ENCODE measurements at regions not wholly inside any gene's neighbourhood (a gene's known extent, or its start where the extent isn't known, plus 50 kb on each side); places are given as distances from the start of the nearest gene placed in this dataset.
A peak's percentile ranks its signal among the peaks of the same experiment; 100 is the strongest.

GRCh38 chr12:19779395-19780056 is 340.2 kb downstream of the AEBP2 start:
- no peak overlapping the region for H3K27ac ChIP-seq (ENCODE audit: insufficient read depth in 1 of 2, low read depth in 1 of 2, low read length in 2 of 2, poor library complexity in 1 of 2, severe bottlenecking in 2 of 2)
- DNase-seq: no peak
- CTCF ChIA-PET: interaction anchor here (0.9 kb wide), 1 partner anchor 879 kb away, joined by 3 read pairs; no protein-coding TSS in a partner anchor
- 92% methylated on average over 8 of the region's 10 CpGs for WGBS (ENCODE audit: insufficient coverage)
- POLR2A ChIA-PET: no interaction called here
- no peak overlapping the region for H3K4me3 ChIP-seq (ENCODE audit: control insufficient read depth in 1 of 7, extremely low read depth in 1 of 7, insufficient read depth in 4 of 7, low read depth in 2 of 7, low read length in 6 of 7)
- no peaks in the 10 kb centered on the region for H3K27me3 ChIP-seq (replicated peaks in 2 of 5; ENCODE audit: control insufficient read depth in 4 of 5, insufficient read depth in 5 of 5, low read length in 4 of 5)
- H3K4me1 ChIP-seq (ENCODE audit: control extremely low read depth in 1 of 4, control insufficient read depth in 4 of 4, insufficient read depth in 4 of 4, low read length in 3 of 4): peaks cover 0 to 4% (median 0%) of the 10 kb centered on the region in 4 experiments
- no peaks in the 10 kb centered on the region for H3K9me3 ChIP-seq (ENCODE audit: control extremely low read depth in 1 of 5, control insufficient read depth in 4 of 5, insufficient read depth in 2 of 5, low read depth in 1 of 5, low read length in 4 of 5)
- H3K36me3 ChIP-seq (ENCODE audit: control insufficient read depth in 4 of 4, insufficient read depth in 4 of 4, low read length in 3 of 4): no peaks in the 10 kb centered on the region

GRCh38 chr12:19780460-19780859 is 341.2 kb downstream of the AEBP2 start:
- no peak overlapping the region for H3K27ac ChIP-seq (ENCODE audit: insufficient read depth in 1 of 2, low read depth in 1 of 2, low read length in 2 of 2, poor library complexity in 1 of 2, severe bottlenecking in 2 of 2)
- WGBS (ENCODE audit: insufficient coverage): 66% methylated on average over 4 of the region's 6 CpGs
- no peak for DNase-seq
- peaks cover 0 to 4% (median 0%) of the 10 kb centered on the region in 4 experiments for H3K4me1 ChIP-seq (ENCODE audit: control extremely low read depth in 1 of 4, control insufficient read depth in 4 of 4, insufficient read depth in 4 of 4, low read length in 3 of 4)
- H3K4me3 ChIP-seq (ENCODE audit: control insufficient read depth in 1 of 7, extremely low read depth in 1 of 7, insufficient read depth in 4 of 7, low read depth in 2 of 7, low read length in 6 of 7): no peak overlapping the region
- H3K9me3 ChIP-seq (ENCODE audit: control extremely low read depth in 1 of 5, control insufficient read depth in 4 of 5, insufficient read depth in 2 of 5, low read depth in 1 of 5, low read length in 4 of 5): no peaks in the 10 kb centered on the region
- ChIA-PET CTCF (interaction anchor here (0.9 kb wide), 1 partner anchor 878 kb away, joined by 3 read pairs; no protein-coding TSS in a partner anchor), POLR2A (no interaction called here)
- H3K36me3 ChIP-seq (ENCODE audit: control insufficient read depth in 4 of 4, insufficient read depth in 4 of 4, low read length in 3 of 4): no peaks in the 10 kb centered on the region
- H3K27me3 ChIP-seq (replicated peaks in 2 of 5; ENCODE audit: control insufficient read depth in 4 of 5, insufficient read depth in 5 of 5, low read length in 4 of 5): no peaks in the 10 kb centered on the region

- CTCF ChIA-PET: no interaction called here
- Histone ChIP-seq H3K9me3 (ENCODE audit: control extremely low read depth in 1 of 5, control insufficient read depth in 4 of 5, insufficient read depth in 2 of 5, low read depth in 1 of 5, low read length in 4 of 5) (peaks cover 0 to 5% (median 0%) of the 10 kb centered on the region in 5 experiments), H3K36me3 (ENCODE audit: control insufficient read depth in 4 of 4, insufficient read depth in 4 of 4, low read length in 3 of 4) (no peaks in the 10 kb centered on the region), H3K4me3 (ENCODE audit: control insufficient read depth in 1 of 7, extremely low read depth in 1 of 7, insufficient read depth in 4 of 7, low read depth in 2 of 7, low read length in 6 of 7) (peak overlapping the region in 1 of 7 experiments; percentile 61), H3K27me3 (replicated peaks in 2 of 5; ENCODE audit: control insufficient read depth in 4 of 5, insufficient read depth in 5 of 5, low read length in 4 of 5) (no peaks in the 10 kb centered on the region), H3K4me1 (ENCODE audit: control extremely low read depth in 1 of 4, control insufficient read depth in 4 of 4, insufficient read depth in 4 of 4, low read length in 3 of 4) (peaks cover 0 to 4% (median 0%) of the 10 kb centered on the region in 4 experiments), H3K27ac (ENCODE audit: insufficient read depth in 1 of 2, low read depth in 1 of 2, low read length in 2 of 2, poor library complexity in 1 of 2, severe bottlenecking in 2 of 2) (no peak overlapping the region)
- WGBS (ENCODE audit: insufficient coverage): 83% methylated on average over 17 of the region's 29 CpGs
- POLR2A ChIA-PET: no interaction called here
- DNase-seq: no peak
Observed at GRCh38 chr12:19783547-19784444, 344.5 kb downstream of the AEBP2 start.

GRCh38 chr12:19792028-19792427 is 352.7 kb downstream of the AEBP2 start:
- POLR2A ChIA-PET: no interaction called here
- Histone ChIP-seq H3K9me3 (ENCODE audit: control extremely low read depth in 1 of 5, control insufficient read depth in 4 of 5, insufficient read depth in 2 of 5, low read depth in 1 of 5, low read length in 4 of 5) (peaks cover 0 to 5% (median 0%) of the 10 kb centered on the region in 5 experiments), H3K27ac (ENCODE audit: insufficient read depth in 1 of 2, low read depth in 1 of 2, low read length in 2 of 2, poor library complexity in 1 of 2, severe bottlenecking in 2 of 2) (no peak overlapping the region), H3K4me1 (ENCODE audit: control extremely low read depth in 1 of 4, control insufficient read depth in 4 of 4, insufficient read depth in 4 of 4, low read length in 3 of 4) (peaks cover 0 to 4% (median 0%) of the 10 kb centered on the region in 4 experiments), H3K4me3 (ENCODE audit: control insufficient read depth in 1 of 7, extremely low read depth in 1 of 7, insufficient read depth in 4 of 7, low read depth in 2 of 7, low read length in 6 of 7) (no peak overlapping the region), H3K36me3 (ENCODE audit: control insufficient read depth in 4 of 4, insufficient read depth in 4 of 4, low read length in 3 of 4) (no peaks in the 10 kb centered on the region), H3K27me3 (replicated peaks in 2 of 5; ENCODE audit: control insufficient read depth in 4 of 5, insufficient read depth in 5 of 5, low read length in 4 of 5) (no peaks in the 10 kb centered on the region)
- CTCF ChIA-PET: no interaction called here
- DNase-seq: peak; percentile 4 to 47 (median 35)

GRCh38 chr12:19794116-19794515 is 354.8 kb downstream of the AEBP2 start:
- Histone ChIP-seq H3K9me3 (ENCODE audit: control extremely low read depth in 1 of 5, control insufficient read depth in 4 of 5, insufficient read depth in 2 of 5, low read depth in 1 of 5, low read length in 4 of 5) (peaks cover 0 to 1% (median 0%) of the 10 kb centered on the region in 5 experiments), H3K36me3 (ENCODE audit: control insufficient read depth in 4 of 4, insufficient read depth in 4 of 4, low read length in 3 of 4) (no peaks in the 10 kb centered on the region), H3K4me3 (ENCODE audit: control insufficient read depth in 1 of 7, extremely low read depth in 1 of 7, insufficient read depth in 4 of 7, low read depth in 2 of 7, low read length in 6 of 7) (no peak overlapping the region), H3K27ac (ENCODE audit: insufficient read depth in 1 of 2, low read depth in 1 of 2, low read length in 2 of 2, poor library complexity in 1 of 2, severe bottlenecking in 2 of 2) (no peak overlapping the region), H3K27me3 (replicated peaks in 2 of 5; ENCODE audit: control insufficient read depth in 4 of 5, insufficient read depth in 5 of 5, low read length in 4 of 5) (no peaks in the 10 kb centered on the region), H3K4me1 (ENCODE audit: control extremely low read depth in 1 of 4, control insufficient read depth in 4 of 4, insufficient read depth in 4 of 4, low read length in 3 of 4) (peaks cover 0 to 4% (median 0%) of the 10 kb centered on the region in 4 experiments)
- no CpG with 5 or more reads among the region's 1 CpG for WGBS (ENCODE audit: insufficient coverage)
- ChIA-PET POLR2A (no interaction called here), CTCF (no interaction called here)
- no peak for DNase-seq

- ChIA-PET POLR2A (no interaction called here), CTCF (no interaction called here)
- no peak for DNase-seq
- Histone ChIP-seq H3K27me3 (replicated peaks in 2 of 5; ENCODE audit: control insufficient read depth in 4 of 5, insufficient read depth in 5 of 5, low read length in 4 of 5) (no peaks in the 10 kb centered on the region), H3K36me3 (ENCODE audit: control insufficient read depth in 4 of 4, insufficient read depth in 4 of 4, low read length in 3 of 4) (no peaks in the 10 kb centered on the region), H3K9me3 (ENCODE audit: control extremely low read depth in 1 of 5, control insufficient read depth in 4 of 5, insufficient read depth in 2 of 5, low read depth in 1 of 5, low read length in 4 of 5) (no peaks in the 10 kb centered on the region), H3K4me3 (ENCODE audit: control insufficient read depth in 1 of 7, extremely low read depth in 1 of 7, insufficient read depth in 4 of 7, low read depth in 2 of 7, low read length in 6 of 7) (no peak overlapping the region), H3K27ac (ENCODE audit: insufficient read depth in 1 of 2, low read depth in 1 of 2, low read length in 2 of 2, poor library complexity in 1 of 2, severe bottlenecking in 2 of 2) (no peak overlapping the region), H3K4me1 (ENCODE audit: control extremely low read depth in 1 of 4, control insufficient read depth in 4 of 4, insufficient read depth in 4 of 4, low read length in 3 of 4) (peaks cover 0 to 3% (median 1%) of the 10 kb centered on the region in 4 experiments)
- 100% methylated on average over 3 of the region's 7 CpGs for WGBS (ENCODE audit: insufficient coverage)
Observed at GRCh38 chr12:19799216-19799615, 359.9 kb downstream of the AEBP2 start.

Data from common myeloid progenitor, CD34-positive (primary cell).